HG03521 (cell line): ENCODE measurements at regions not wholly inside any gene's neighbourhood (a gene's known extent, or its start where the extent isn't known, plus 50 kb on each side); places are given as distances from the start of the nearest gene placed in this dataset.
"Not testable (repeated sequence)": the region's sequence is repeated elsewhere in the genome, so short reads cannot be mapped to it uniquely, and the experiment has no call there.

ENCODE experiments used
- ATAC-seq: cut with Tn5 transposase; IDR thresholded peaks from one replicate; pipeline ENCODE4 v1.9.1; 2021; ENCODE audit warnings: mild to moderate bottlenecking, moderate library complexity; ENCODE audit not compliant: unreplicated experiment

GRCh38 chr13:54572037-54572436 is 1543.4 kb downstream of the OLFM4 start:
- not testable (repeated sequence) for ATAC-seq

- no peak for ATAC-seq
Observed at GRCh38 chr13:54573186-54573585, 1544.6 kb downstream of the OLFM4 start.

- ATAC-seq: no peak
Observed at GRCh38 chr13:54574791-54575190, 1546.2 kb downstream of the OLFM4 start.

- no peak for ATAC-seq
Observed at GRCh38 chr13:54591540-54591939, 1562.9 kb downstream of the OLFM4 start.

GRCh38 chr13:54592201-54592600 is 1563.6 kb downstream of the OLFM4 start:
- ATAC-seq: no peak

GRCh38 chr13:54593504-54593903 is 1564.9 kb downstream of the OLFM4 start:
- no peak for ATAC-seq

- no peak for ATAC-seq
Observed at GRCh38 chr13:54597540-54598088, 1569.0 kb downstream of the OLFM4 start.

GRCh38 chr13:54599413-54599812 is 1570.8 kb downstream of the OLFM4 start:
- ATAC-seq: no peak

- ATAC-seq: no peak
Observed at GRCh38 chr13:54606944-54607343, 1578.3 kb downstream of the OLFM4 start.

- ATAC-seq: no peak
Observed at GRCh38 chr13:54607421-54607820, 1578.8 kb downstream of the OLFM4 start.

- no peak for ATAC-seq
Observed at GRCh38 chr13:54611390-54611789, 1582.8 kb downstream of the OLFM4 start.

- ATAC-seq: no peak
Observed at GRCh38 chr13:54614726-54615125, 1586.1 kb downstream of the OLFM4 start.

GRCh38 chr13:54626504-54626903 is 1597.9 kb downstream of the OLFM4 start:
- ATAC-seq: not testable (repeated sequence)

- no peak for ATAC-seq
Observed at GRCh38 chr13:54627646-54628372, 1599.2 kb downstream of the OLFM4 start.

- ATAC-seq: no peak
Observed at GRCh38 chr13:54628383-54628782, 1599.8 kb downstream of the OLFM4 start.

- ATAC-seq: no peak
Observed at GRCh38 chr13:54633456-54633855, 1604.8 kb downstream of the OLFM4 start.

- no peak for ATAC-seq
Observed at GRCh38 chr13:54636231-54636630, 1607.6 kb downstream of the OLFM4 start.

- no peak for ATAC-seq
Observed at GRCh38 chr13:54637366-54637765, 1608.8 kb downstream of the OLFM4 start.

- no peak for ATAC-seq
Observed at GRCh38 chr13:54640719-54641118, 1612.1 kb downstream of the OLFM4 start.

- no peak for ATAC-seq
Observed at GRCh38 chr13:54643863-54644262, 1615.2 kb downstream of the OLFM4 start.

- no peak for ATAC-seq
Observed at GRCh38 chr13:54647275-54647674, 1618.7 kb downstream of the OLFM4 start.

- no peak for ATAC-seq
Observed at GRCh38 chr13:54657588-54657987, 1629.0 kb downstream of the OLFM4 start.

- ATAC-seq: no peak
Observed at GRCh38 chr13:54658771-54659170, 1630.2 kb downstream of the OLFM4 start.
